ENCODE measurements at regions not wholly inside any gene's neighbourhood (a gene's known extent, or its start where the extent isn't known, plus 50 kb on each side); places are given as distances from the start of the nearest gene placed in this dataset.
A peak's percentile ranks its signal among the peaks of the same experiment; 100 is the strongest.

- DNase-seq (no peak), ATAC-seq (no peak)
- Histone ChIP-seq H3K4me1 (ENCODE audit: low read depth) (no peaks in the 10 kb centered on the region), H3K4me3 (no peak overlapping the region), H3K9me3 (no peaks in the 10 kb centered on the region), H3K36me3 (ENCODE audit: low read depth) (no peaks in the 10 kb centered on the region)
- intact Hi-C loops (cut with DNase I, micrococcal nuclease), result no loop called here
- TF ChIP-seq CTCF (IDR thresholded peaks at IDR 0.05), result no peak
These were observed 441.4 kb downstream of the KDM5D start for GRCh38 chrY:19303136-19303535.

GRCh38 chrY:19290925-19291324 lies 453.6 kb downstream of the KDM5D start:
- ATAC-seq (no peak), DNase-seq (no peak)
- Histone ChIP-seq H3K36me3 (ENCODE audit: low read depth) (no peaks in the 10 kb centered on the region), H3K4me1 (ENCODE audit: low read depth) (no peaks in the 10 kb centered on the region), H3K9me3 (no peaks in the 10 kb centered on the region), H3K4me3 (no peak overlapping the region)
- intact Hi-C loops (cut with DNase I, micrococcal nuclease), result no loop called here
- TF ChIP-seq CTCF (IDR thresholded peaks at IDR 0.05), result no peak

- ATAC-seq (no peak), DNase-seq (no peak)
- Histone ChIP-seq H3K4me1 (ENCODE audit: low read depth) (no peaks in the 10 kb centered on the region), H3K9me3 (no peaks in the 10 kb centered on the region), H3K4me3 (no peak overlapping the region), H3K36me3 (ENCODE audit: low read depth) (no peaks in the 10 kb centered on the region)
- no peak for TF ChIP-seq CTCF (IDR thresholded peaks at IDR 0.05)
- intact Hi-C loops (cut with DNase I, micrococcal nuclease), result no loop called here
These were observed 470.4 kb downstream of the KDM5D start for GRCh38 chrY:19274076-19274475.

- TF ChIP-seq CTCF (IDR thresholded peaks at IDR 0.05), result no peak
- ATAC-seq, result no peak
These were observed 476.2 kb downstream of the KDM5D start for GRCh38 chrY:19268331-19268730.

GRCh38 chrY:19265404-19265803 lies 479.1 kb downstream of the KDM5D start:
- no peaks in the 10 kb centered on the region for H3K4me1 ChIP-seq (ENCODE audit: low read depth)
- no peak for DNase-seq
- no peak overlapping the region for H3K4me3 ChIP-seq
- intact Hi-C loops (cut with DNase I, micrococcal nuclease), result no loop called here
- no peak for TF ChIP-seq CTCF (IDR thresholded peaks at IDR 0.05)
- H3K9me3 ChIP-seq, result no peaks in the 10 kb centered on the region
- ATAC-seq, result no peak
- no peaks in the 10 kb centered on the region for H3K36me3 ChIP-seq (ENCODE audit: low read depth)

More at GRCh38 chrY:19268331-19268730, 476.2 kb downstream of the KDM5D start:
- Histone ChIP-seq H3K9me3 (no peaks in the 10 kb centered on the region), H3K4me1 (ENCODE audit: low read depth) (no peaks in the 10 kb centered on the region), H3K36me3 (ENCODE audit: low read depth) (no peaks in the 10 kb centered on the region), H3K4me3 (no peak overlapping the region)
- intact Hi-C loops (cut with DNase I, micrococcal nuclease), result no loop called here
- peak in 1 of 3 donors; percentile 4 for DNase-seq

- Histone ChIP-seq H3K4me3 (no peak overlapping the region), H3K9me3 (no peaks in the 10 kb centered on the region), H3K4me1 (ENCODE audit: low read depth) (no peaks in the 10 kb centered on the region), H3K36me3 (ENCODE audit: low read depth) (no peaks in the 10 kb centered on the region)
- intact Hi-C loops (cut with DNase I, micrococcal nuclease), result no loop called here
- no peak for ATAC-seq
- no peak for TF ChIP-seq CTCF (IDR thresholded peaks at IDR 0.05)
- no peak for DNase-seq
These were observed 482.2 kb downstream of the KDM5D start for GRCh38 chrY:19262310-19262709.

Measured in mucosa of descending colon (tissue), 3 donors.